Activated naive CD8-positive, alpha-beta T cell treated with anti-CD3 and anti-CD28 coated beads for 36 hours (primary cell): ENCODE measurements at regions not wholly inside any gene's neighbourhood (a gene's known extent, or its start where the extent isn't known, plus 50 kb on each side); places are given as distances from the start of the nearest gene placed in this dataset.

Source experiments
- DNase-seq: peaks from one replicate; pipeline ENCODE4 v3.0.0; 2021
- H3K27ac Mint-ChIP-seq: one replicate; pipeline ENCODE4 v1.8.0; 2022; ENCODE audit warnings: mild to moderate bottlenecking, moderate library complexity, mixed read lengths
- H3K27me3 Mint-ChIP-seq: one replicate; pipeline ENCODE4 v1.8.0; 2022; ENCODE audit warnings: mild to moderate bottlenecking, mixed read lengths
- H3K36me3 Mint-ChIP-seq: one replicate; pipeline ENCODE4 v1.8.0; 2021; ENCODE audit warnings: mild to moderate bottlenecking, mixed read lengths
- H3K4me1 Mint-ChIP-seq: one replicate; pipeline ENCODE4 v1.8.0; 2021; ENCODE audit warnings: mixed read lengths
- H3K4me3 Mint-ChIP-seq: one replicate; pipeline ENCODE4 v1.8.0; 2022; ENCODE audit warnings: mild to moderate bottlenecking, moderate library complexity, mixed read lengths
- H3K9me3 Mint-ChIP-seq: one replicate; pipeline ENCODE4 v1.8.0; 2022; ENCODE audit warnings: mixed read lengths

DNA sequence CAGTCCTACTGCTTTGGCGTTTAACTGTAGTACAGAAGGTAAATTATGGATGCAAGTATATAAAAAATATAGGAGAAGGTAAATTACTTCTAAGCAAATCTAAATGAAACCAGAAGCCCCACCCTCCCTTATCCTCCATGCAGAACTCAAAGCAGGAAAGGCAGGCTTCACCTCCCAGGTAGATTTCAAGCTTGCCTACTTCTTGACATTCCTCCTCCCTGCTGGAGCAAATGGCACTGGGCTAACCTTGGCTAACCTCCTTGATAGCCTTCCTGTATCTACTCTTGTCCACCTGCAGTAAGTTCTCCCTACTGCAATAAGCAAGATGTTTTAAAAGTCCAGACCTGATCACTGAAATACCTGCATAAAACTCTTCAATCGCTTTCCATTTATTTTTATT is 396.0 kb downstream of the IRS2 start:
- Mint-ChIP-seq H3K36me3 (no peaks in the 10 kb centered on the region), H3K9me3 (no peaks in the 10 kb centered on the region), H3K27ac (no peak overlapping the region), H3K4me1 (no peaks in the 10 kb centered on the region), H3K27me3 (peaks cover 5% of the 10 kb centered on the region), H3K4me3 (no peak overlapping the region)
- DNase-seq: no peak

GRCh38 chr13:109389892-109390345 is 396.5 kb downstream of the IRS2 start:
- no peak for DNase-seq
- Mint-ChIP-seq H3K4me3 (no peak overlapping the region), H3K4me1 (no peaks in the 10 kb centered on the region), H3K9me3 (no peaks in the 10 kb centered on the region), H3K27me3 (peaks cover 5% of the 10 kb centered on the region), H3K36me3 (no peaks in the 10 kb centered on the region), H3K27ac (no peak overlapping the region)

GRCh38 chr13:109389456-109389855 is 396.9 kb downstream of the IRS2 start:
- Mint-ChIP-seq H3K27ac (no peak overlapping the region), H3K9me3 (no peaks in the 10 kb centered on the region), H3K4me3 (no peak overlapping the region), H3K27me3 (peaks cover 5% of the 10 kb centered on the region), H3K4me1 (no peaks in the 10 kb centered on the region), H3K36me3 (no peaks in the 10 kb centered on the region)
- no peak for DNase-seq

GRCh38 chr13:109387471-109387870 is 398.9 kb downstream of the IRS2 start:
- H3K4me1 Mint-ChIP-seq: no peaks in the 10 kb centered on the region
- H3K9me3 Mint-ChIP-seq: peaks cover 1% of the 10 kb centered on the region
- no peak overlapping the region for H3K27ac Mint-ChIP-seq
- no peak for DNase-seq
- no peaks in the 10 kb centered on the region for H3K36me3 Mint-ChIP-seq
- peaks cover 5% of the 10 kb centered on the region for H3K27me3 Mint-ChIP-seq
- no peak overlapping the region for H3K4me3 Mint-ChIP-seq

GRCh38 chr13:109385242-109385560 is 401.2 kb downstream of the IRS2 start:
- H3K4me3 Mint-ChIP-seq: no peak overlapping the region
- DNase-seq: no peak
- H3K27ac Mint-ChIP-seq: no peak overlapping the region
- no peaks in the 10 kb centered on the region for H3K36me3 Mint-ChIP-seq
- H3K27me3 Mint-ChIP-seq: peaks cover 7% of the 10 kb centered on the region
- peaks cover 1% of the 10 kb centered on the region for H3K9me3 Mint-ChIP-seq
- H3K4me1 Mint-ChIP-seq: no peaks in the 10 kb centered on the region

- Mint-ChIP-seq H3K4me1 (no peaks in the 10 kb centered on the region), H3K27me3 (peaks cover 7% of the 10 kb centered on the region)
Measured at GRCh38 chr13:109384491-109385241, 401.7 kb downstream of the IRS2 start.

GRCh38 chr13:109383683-109384082 is 402.7 kb downstream of the IRS2 start:
- Mint-ChIP-seq H3K9me3 (peaks cover 1% of the 10 kb centered on the region), H3K27me3 (peaks cover 7% of the 10 kb centered on the region), H3K27ac (no peak overlapping the region), H3K4me1 (no peaks in the 10 kb centered on the region), H3K4me3 (no peak overlapping the region), H3K36me3 (no peaks in the 10 kb centered on the region)
- no peak for DNase-seq

More at GRCh38 chr13:109384491-109385241, 401.7 kb downstream of the IRS2 start:
- H3K36me3 Mint-ChIP-seq: no peaks in the 10 kb centered on the region
- no peak overlapping the region for H3K4me3 Mint-ChIP-seq
- H3K27ac Mint-ChIP-seq: no peak overlapping the region
- no peak for DNase-seq
- H3K9me3 Mint-ChIP-seq: peaks cover 1% of the 10 kb centered on the region

GRCh38 chr13:109381546-109382180 is 404.7 kb downstream of the IRS2 start:
- peaks cover 1% of the 10 kb centered on the region for H3K9me3 Mint-ChIP-seq
- H3K4me1 Mint-ChIP-seq: no peaks in the 10 kb centered on the region
- H3K36me3 Mint-ChIP-seq: no peaks in the 10 kb centered on the region
- no peak for DNase-seq
- peaks cover 7% of the 10 kb centered on the region for H3K27me3 Mint-ChIP-seq
- no peak overlapping the region for H3K27ac Mint-ChIP-seq
- no peak overlapping the region for H3K4me3 Mint-ChIP-seq

DNA sequence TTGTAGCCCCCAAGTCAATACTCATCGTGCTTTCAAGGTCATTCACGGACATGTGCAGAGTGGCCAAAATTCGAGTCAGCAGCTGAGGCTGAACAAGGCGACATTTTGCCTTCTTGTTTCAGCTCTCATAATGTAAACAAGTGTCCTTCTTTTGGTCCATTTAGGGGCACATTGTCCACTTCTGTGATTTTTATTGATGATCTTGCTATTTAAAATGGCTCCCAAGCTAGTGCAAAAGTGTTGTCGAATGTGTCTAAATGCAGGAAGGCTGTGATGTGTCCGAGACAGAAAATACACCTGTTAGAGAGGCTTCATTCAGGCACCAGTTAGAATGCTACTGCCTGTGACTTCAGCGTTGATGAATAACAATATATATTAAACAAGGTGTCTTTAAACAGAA is 405.9 kb downstream of the IRS2 start:
- Mint-ChIP-seq H3K4me3 (no peak overlapping the region), H3K27ac (no peak overlapping the region), H3K27me3 (peaks cover 7% of the 10 kb centered on the region), H3K36me3 (no peaks in the 10 kb centered on the region), H3K9me3 (peaks cover 1% of the 10 kb centered on the region), H3K4me1 (no peaks in the 10 kb centered on the region)
- DNase-seq: no peak

DNA sequence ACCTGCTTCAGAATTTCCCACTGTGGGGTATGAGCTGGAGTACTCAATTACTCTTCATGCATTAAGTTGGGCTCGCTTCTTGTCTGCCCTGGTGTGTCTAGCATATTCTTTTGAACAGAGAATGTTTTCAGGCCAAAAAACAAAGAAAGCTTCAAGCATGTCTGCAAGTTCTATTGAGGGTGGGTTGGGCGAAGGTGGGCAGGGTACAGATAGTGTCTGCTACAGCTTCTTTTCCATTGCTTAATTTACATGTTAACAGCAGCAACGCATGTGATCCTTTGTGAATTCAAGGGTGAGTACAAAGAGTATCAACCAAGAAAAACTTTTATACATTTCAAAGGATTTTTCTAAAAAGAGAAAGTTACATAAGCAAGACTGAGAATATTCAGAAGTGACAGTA is 406.5 kb downstream of the IRS2 start:
- H3K27ac Mint-ChIP-seq: no peak overlapping the region
- H3K36me3 Mint-ChIP-seq: no peaks in the 10 kb centered on the region
- H3K4me1 Mint-ChIP-seq: no peaks in the 10 kb centered on the region
- no peak for DNase-seq
- H3K9me3 Mint-ChIP-seq: peaks cover 1% of the 10 kb centered on the region
- H3K4me3 Mint-ChIP-seq: no peak overlapping the region
- H3K27me3 Mint-ChIP-seq: peaks cover 7% of the 10 kb centered on the region

- Mint-ChIP-seq H3K27ac (no peak overlapping the region), H3K9me3 (no peaks in the 10 kb centered on the region), H3K36me3 (no peaks in the 10 kb centered on the region), H3K4me1 (no peaks in the 10 kb centered on the region), H3K27me3 (peaks cover 14% of the 10 kb centered on the region), H3K4me3 (no peak overlapping the region)
- no peak for DNase-seq
Measured at GRCh38 chr13:109376936-109377335, 409.4 kb downstream of the IRS2 start.

DNA sequence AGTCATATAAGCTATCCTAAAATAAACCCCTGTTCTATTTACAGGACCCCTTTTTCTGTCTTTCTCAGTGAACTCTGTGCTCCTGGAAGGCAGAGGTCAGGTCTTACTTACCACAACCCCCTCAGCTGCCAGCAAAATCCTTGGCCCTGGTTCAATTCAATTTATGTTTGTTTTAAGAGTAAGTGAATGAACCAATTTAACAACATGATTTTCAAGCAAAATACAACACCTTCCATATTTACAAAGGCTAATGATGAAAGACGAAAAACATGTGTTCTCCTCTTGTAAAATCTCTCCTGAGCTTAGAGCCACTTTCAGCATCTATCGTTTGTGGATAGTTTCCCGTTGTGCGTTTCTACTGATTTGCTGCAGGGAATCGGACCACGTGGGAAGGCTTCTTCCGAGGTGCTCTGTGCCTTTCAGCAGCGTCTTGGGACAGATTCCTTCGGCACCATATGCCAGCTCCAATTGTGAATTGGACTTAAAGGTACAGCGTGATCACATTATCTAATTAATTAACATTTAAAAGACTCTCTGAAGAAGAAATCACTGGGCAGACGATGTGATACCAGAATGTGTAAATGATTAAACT is 411.7 kb downstream of the IRS2 start:
- Mint-ChIP-seq H3K9me3 (no peaks in the 10 kb centered on the region), H3K4me3 (no peak overlapping the region), H3K27ac (no peak overlapping the region), H3K4me1 (no peaks in the 10 kb centered on the region), H3K36me3 (no peaks in the 10 kb centered on the region), H3K27me3 (peaks cover 14% of the 10 kb centered on the region)
- no peak for DNase-seq

DNA sequence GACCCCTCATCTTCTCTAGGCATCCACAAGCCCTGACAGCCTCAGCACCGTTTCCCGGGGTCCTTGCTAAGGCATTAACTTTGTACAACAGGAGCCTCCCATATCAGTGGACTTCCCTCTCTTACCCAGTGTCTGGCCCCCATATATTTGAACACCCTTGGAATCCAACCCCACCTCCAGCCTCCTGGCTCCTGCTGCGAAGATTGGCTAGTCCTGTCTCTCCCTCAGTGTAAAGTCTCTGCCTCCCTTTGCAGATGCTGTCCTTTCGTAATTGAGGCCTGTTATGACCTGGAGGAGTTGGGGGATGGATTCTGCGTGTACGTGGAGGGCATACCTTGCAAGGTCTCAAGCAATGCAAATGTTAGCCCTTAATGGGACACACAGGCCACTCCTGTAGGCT is 413.7 kb downstream of the IRS2 start:
- no peaks in the 10 kb centered on the region for H3K4me1 Mint-ChIP-seq
- H3K27ac Mint-ChIP-seq: no peak overlapping the region
- H3K36me3 Mint-ChIP-seq: no peaks in the 10 kb centered on the region
- no peaks in the 10 kb centered on the region for H3K9me3 Mint-ChIP-seq
- no peak for DNase-seq
- H3K4me3 Mint-ChIP-seq: no peak overlapping the region
- peaks cover 14% of the 10 kb centered on the region for H3K27me3 Mint-ChIP-seq

DNA sequence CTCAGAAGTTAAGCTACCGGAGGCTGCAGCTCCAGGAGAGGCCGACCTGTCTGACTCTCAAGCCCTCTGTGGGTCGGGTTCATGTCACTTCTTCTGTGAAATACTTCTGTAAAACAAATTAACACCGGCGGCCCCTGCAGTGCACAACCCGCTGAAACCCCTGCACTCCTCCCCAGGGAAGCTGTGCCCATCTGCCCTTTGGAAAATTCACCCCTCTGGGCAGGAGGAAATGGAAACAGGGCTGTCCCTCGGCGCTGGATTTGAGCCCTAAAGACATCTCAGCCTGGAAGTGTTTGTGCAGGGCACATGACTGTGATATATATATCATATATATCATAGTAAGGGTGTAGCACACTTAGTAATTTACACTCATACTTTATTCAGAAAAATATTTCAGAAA is 415.3 kb downstream of the IRS2 start:
- Mint-ChIP-seq H3K4me3 (no peak overlapping the region), H3K27me3 (peaks cover 14% of the 10 kb centered on the region), H3K9me3 (no peaks in the 10 kb centered on the region), H3K4me1 (no peaks in the 10 kb centered on the region), H3K27ac (no peak overlapping the region), H3K36me3 (no peaks in the 10 kb centered on the region)
- no peak for DNase-seq

DNA sequence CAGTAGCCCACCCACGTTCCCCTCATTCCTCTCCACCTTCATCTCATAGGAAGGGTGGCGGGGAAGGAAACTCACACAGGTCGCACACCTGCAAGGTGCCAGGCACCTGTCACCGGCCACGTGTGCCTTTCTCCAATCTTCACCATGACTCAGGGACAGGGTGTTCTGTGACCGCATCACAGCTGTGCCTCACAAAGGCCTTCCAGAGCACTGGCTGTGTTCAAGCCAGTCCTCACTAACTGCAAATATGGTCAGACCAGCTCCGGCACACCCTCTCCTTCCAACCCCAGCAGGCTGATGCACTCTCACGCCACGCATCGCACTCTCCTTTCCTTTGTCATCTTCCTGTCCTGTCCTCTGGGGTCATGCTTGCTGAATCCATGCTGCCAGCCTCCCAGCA is 415.9 kb downstream of the IRS2 start:
- Mint-ChIP-seq H3K27me3 (peaks cover 14% of the 10 kb centered on the region), H3K4me1 (no peaks in the 10 kb centered on the region), H3K36me3 (no peaks in the 10 kb centered on the region), H3K27ac (no peak overlapping the region), H3K4me3 (no peak overlapping the region), H3K9me3 (peaks cover 2% of the 10 kb centered on the region)
- DNase-seq: no peak
